ENCODE measurements at regions not wholly inside any gene's neighbourhood (a gene's known extent, or its start where the extent isn't known, plus 50 kb on each side); places are given as distances from the start of the nearest gene placed in this dataset.
"Not testable (repeated sequence)": the region's sequence is repeated elsewhere in the genome, so short reads cannot be mapped to it uniquely, and the experiment has no call there.

DNA sequence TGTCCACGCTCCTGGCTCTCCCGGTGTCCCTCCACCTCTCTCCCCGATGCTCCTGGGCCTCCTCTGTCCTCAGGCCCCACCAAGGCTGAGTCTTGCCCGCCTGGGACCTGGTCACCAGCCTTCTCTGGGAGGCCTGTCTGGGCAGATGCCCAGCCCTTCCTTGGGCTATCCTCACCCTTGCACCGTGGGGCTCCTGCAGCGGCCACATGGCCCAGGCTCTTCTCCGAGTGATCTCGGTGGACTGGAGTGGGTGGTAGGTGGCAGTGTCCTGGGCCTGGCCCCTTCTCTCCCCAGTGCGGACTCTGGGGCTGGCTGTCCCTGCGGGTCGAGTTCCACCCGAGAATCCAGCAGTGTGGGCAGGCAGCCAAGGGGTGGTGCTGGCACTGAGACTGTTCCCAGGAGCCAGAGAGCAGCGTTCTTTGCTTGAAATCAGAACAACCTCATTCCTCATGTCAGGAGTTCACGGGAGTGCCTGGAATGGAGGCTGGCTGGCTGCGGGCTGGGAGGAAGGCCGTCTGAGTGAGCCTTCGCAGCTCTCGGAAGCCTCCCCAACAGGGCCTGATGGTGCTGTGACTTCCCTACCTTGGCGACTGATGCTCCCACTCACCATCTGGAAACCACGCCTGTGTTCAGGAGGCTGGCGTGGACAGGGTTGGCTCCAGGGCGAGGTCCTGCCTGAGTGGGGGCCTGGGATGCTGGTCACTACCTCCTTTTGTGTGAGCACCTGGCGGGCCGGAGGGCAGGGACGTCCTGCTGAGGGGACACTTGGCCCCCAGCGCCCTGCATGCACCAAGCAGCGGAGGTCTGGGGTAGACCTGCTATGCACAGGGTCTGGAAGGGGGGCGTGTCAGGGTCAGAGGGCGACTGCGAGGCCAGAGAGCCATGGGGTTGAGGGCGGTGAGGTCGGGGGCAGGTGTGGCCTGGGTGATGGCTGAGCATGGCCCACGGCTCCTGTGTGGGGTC lies 113.9 kb downstream of the TMEM121 start:
- not testable (repeated sequence) for DNase-seq

GRCh38 chr14:105641075-105641937 lies 114.9 kb downstream of the TMEM121 start:
- no peak for DNase-seq

DNA sequence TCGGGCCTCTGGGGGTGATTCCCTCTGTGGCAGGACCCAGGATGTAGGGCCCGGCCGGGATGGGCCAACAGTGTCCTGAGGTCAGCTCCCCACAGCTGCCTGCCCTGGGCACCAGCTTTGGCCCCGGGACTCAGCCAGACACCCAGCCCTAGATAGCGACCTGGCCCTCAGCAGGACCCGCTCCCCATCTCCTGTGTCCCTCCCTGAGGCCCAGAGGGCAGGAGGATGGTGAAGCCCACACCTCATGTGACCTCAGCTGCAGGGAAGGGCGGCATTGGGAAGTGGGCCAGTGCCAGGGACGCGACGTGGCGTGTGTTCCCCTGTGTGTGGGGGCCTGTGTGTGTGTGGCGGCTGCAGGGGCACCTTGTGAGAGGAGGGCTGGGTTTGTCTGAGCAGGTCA lies 115.6 kb downstream of the TMEM121 start:
- DNase-seq: not testable (repeated sequence)

DNA sequence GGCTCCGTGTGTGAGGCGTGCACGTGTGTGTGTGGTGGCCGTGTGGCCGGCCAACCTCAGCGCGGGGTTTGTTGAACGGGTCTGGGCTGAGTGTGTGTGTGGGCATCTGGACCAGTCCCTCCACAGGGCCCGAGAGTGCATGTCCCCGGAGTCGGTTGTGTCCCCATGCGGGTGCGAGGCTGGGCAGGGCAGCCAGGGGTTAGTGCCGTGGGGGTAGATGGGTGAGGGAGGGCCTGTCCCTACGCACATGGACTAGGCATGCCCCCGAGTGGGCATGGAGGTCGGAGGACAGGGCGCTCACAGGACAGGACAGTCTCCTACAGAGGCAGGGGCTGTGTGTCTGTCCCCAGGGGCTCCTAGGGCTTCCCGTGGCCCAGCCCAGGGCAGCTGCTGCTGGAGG lies 116.1 kb downstream of the TMEM121 start:
- not testable (repeated sequence) for DNase-seq

DNA sequence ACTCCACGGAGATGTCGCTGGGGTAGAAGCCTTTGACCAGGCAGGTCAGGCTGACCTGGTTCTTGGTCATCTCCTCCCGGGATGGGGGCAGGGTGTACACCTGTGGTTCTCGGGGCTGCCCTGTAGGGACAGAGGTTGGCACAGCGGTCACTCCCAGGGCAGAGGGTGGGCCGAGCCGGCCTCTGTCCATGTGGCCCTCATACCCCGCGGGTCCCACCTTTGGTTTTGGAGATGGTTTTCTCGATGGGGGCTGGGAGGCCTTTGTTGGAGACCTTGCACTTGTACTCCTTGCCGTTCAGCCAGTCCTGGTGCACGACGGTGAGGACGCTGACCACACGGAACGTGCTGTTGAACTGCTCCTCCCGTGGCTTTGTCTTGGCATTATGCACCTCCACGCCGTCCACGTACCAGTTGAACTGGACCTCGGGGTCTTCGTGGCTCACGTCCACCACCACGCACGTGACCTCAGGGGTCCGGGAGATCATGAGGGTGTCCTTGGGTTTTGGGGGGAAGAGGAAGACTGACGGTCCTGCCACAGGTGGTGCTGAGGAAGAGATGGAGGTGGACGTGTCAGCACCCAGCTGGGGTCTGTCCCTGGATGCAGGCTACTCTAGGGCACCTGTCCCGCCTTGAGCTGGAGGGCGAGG lies 117.1 kb downstream of the TMEM121 start:
- not testable (repeated sequence) for DNase-seq

DNA sequence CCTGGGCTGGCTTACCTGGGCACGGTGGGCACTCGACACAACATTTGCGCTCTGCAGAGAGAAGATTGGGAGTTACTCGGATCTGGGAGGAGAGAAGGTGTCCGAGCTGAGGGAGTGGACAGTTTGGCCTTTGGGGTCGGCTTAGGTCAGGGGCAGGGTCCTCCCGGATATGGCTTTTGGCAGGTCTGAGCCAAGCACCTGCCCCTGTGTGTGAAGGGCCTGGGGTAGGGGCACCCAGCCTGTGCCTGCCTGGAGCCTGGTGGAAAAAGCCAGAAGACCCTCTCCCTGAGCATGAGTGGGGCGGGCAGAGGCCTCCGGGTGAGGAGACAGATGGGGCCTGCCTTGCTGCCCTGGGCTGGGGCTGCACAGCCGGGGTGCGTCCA lies 117.7 kb downstream of the TMEM121 start:
- DNase-seq: not testable (repeated sequence)

GRCh38 chr14:105644457-105644856 lies 118.1 kb downstream of the TMEM121 start:
- DNase-seq: not testable (repeated sequence)

DNA sequence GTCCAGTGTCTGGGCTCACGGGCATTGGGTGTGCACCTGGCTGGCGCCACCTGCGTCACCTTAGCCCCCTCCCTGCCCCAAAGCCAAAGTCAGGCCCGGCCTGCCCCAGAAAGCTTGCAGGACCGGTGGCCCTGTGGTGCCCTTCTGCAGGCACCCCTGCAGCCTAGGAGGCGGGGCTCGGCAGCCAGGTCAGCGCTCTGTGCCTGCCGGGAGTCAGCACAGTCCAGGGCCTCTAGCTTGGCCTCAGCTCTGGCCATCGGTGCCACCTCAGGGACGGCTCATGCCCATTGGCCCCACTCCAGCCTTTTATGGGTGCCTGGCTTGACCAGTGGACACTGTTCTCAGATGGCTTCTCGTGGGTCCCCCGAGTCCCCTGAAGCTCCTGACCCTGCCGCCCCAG lies 118.5 kb downstream of the TMEM121 start:
- DNase-seq: not testable (repeated sequence)

GRCh38 chr14:105645389-105645788 lies 119.0 kb downstream of the TMEM121 start:
- DNase-seq: not testable (repeated sequence)

- no peak for DNase-seq
These were observed 119.8 kb downstream of the TMEM121 start for GRCh38 chr14:105646175-105646574.

DNA sequence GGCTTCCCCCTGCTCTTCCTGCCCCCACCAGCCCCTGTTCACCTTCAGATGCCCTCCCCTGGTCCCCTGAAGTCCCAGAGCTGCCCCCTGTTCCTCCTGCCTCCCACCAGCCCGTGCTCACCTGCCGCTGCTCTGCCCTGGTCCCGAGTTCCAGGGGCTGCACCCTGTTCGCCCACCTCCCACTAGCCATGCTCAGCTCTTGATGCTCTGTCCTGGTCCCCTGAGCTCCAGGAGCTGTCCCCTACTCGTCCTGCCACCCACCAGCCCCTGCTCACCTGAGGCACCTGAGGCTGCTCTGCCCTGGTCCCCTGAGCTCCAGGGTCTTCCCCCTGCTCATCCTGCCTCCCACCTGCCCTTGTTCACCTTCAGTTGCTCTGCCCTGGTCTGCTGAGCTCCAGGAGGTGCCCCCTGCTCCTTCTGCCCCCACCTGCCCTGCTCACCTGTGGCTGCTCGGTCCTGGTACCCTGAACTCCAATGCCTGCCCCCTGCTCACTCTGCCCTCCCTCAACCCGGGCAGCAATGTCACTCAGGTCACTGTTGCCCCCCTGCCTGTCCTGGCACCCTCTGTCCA lies 120.4 kb downstream of the TMEM121 start:
- DNase-seq: not testable (repeated sequence)

GRCh38 chr14:105647426-105647783 lies 121.0 kb downstream of the TMEM121 start:
- DNase-seq: not testable (repeated sequence)

DNA sequence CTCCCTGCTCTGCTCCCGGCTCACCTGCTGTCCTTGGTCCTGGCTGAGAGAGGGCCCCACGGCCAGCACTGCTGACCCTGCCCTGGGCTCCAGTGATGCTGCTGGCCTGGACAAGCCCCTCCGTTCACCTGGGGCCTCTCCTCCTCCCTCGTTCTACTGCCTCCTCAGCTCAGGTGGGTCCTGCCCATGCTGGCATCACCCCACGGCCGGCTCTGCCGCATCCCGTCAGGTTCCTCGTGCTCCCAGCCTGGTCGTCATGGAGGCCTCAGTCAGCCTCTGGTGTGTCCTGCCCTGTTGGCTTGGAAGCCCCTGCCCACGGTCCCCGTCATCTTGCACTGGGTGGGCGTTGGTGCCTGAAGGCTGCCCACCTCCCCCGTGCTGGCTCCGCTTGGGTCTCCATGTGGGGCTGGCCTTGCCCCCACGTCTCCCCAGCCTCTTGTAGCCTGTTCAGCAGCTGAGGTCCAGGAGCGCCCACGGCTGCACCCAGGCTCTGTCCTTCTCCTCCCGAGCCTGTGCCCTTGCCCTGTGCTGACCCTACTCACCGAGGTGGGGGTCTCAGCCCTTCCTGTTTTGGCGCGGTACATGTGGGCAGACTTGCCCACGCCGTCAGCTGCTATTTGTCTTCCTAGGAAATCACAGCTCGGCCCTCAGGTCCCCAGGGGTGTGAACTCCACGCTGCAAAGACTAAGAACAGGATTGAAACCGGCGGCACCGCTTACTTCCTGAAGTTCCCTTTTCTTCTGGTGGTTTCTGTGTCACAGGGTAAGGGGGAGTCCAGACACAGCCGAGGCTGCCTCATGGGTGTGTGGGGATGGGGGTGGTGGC lies 121.6 kb downstream of the TMEM121 start:
- DNase-seq: no peak

GRCh38 chr14:105648609-105649535 lies 122.5 kb downstream of the TMEM121 start:
- not testable (repeated sequence) for DNase-seq

- not testable (repeated sequence) for DNase-seq
These were observed 125.9 kb downstream of the TMEM121 start for GRCh38 chr14:105652317-105652716.

GRCh38 chr14:105653921-105654320 lies 127.5 kb downstream of the TMEM121 start:
- DNase-seq: not testable (repeated sequence)

DNA sequence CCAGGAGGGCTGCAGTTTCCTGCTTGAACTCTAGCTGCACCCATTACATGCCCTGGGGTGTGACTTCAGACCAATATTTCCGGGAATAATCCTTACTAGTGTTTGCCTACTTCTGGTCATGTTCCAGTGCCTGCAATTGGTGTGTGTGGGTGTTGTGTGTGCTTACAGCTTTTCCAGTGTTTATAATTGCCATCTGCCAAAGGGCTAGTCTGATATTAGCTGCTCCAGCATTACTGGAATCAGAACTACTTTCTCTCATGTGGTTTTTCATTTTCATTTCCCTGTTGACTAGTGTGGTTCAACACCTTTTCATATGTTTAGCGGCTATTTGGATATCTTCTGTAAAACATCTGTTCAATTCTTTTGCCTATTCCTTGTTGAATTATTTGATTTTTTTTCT lies 132.9 kb downstream of the TMEM121 start:
- not testable (repeated sequence) for DNase-seq

DNA sequence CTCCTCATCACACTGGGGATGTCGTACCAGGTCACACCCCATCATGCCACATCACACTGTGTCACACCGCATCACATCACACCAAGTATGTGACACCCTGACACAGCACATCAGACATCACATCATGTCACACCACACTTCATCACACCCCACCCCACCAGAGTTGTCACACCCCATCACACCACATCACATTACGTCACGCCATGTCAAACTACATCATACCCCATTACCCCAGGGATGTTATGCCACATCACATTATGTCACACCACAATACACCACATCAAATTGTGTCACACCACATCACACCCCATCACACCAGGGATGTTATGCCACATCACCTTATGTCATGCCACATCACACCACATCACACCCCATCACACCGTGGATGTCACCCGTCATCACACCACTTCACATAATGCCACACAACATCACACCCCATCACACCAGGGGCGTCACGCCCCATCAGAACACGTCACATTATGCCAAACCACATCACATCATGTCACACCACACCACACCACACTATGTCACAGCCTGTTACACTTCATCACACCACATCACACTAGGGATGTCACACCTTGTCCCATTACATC lies 133.6 kb downstream of the TMEM121 start:
- DNase-seq: no peak

DNA sequence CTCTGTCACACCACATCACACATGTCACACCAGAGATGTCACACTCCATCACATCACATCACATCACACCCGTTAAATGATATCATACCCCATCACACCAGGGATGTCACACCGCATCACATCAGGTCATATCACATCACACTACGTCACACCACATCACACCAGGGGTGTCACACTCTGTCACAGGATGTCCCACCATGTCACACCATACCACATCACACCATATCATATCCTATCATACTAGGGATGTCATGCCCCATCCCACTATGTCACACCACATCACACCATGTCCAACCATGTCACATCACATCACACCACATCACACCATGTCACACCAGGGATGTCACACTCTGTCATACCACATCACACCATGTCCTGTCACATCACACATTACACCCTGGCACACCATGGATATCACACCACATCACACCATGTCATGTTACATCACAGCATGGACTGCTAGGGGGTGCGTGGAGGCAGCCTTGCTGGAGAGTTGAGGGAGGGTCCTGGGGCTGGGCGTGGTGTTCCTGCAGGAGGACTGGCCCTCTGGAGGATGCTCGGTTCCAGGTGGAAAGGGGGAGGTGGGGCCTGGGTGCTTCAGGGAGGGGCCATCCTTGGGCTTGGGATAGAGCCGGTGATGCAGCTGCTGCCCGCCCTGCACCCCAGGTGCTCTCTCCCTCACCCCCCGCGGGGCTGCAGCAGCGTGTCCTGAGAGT lies 134.6 kb downstream of the TMEM121 start:
- DNase-seq: no peak
